ENCODE measurements at regions not wholly inside any gene's neighbourhood (a gene's known extent, or its start where the extent isn't known, plus 50 kb on each side); places are given as distances from the start of the nearest gene placed in this dataset.

- TF ChIP-seq CREB1 (IDR thresholded peaks at IDR 0.05), result no peak
- TF ChIP-seq CREB1 (CRISPR knock-in tag; IDR thresholded peaks at IDR 0.05), result no peak
- TF ChIP-seq SP2 (IDR thresholded peaks at IDR 0.05; ENCODE audit: extremely low read depth, low read depth, low read length, poor library complexity, severe bottlenecking), result no peak
- TF ChIP-seq MYC (IDR thresholded peaks at IDR 0.05; ENCODE audit: low read depth, low read length), result no peak
- no peak for TF ChIP-seq MYC (CRISPR knock-in tag; IDR thresholded peaks at IDR 0.05; ENCODE audit: borderline replicate concordance, low read depth)
- TF ChIP-seq CEBPG (CRISPR knock-in tag; IDR thresholded peaks at IDR 0.05), result no peak
- TF ChIP-seq CEBPG (tag; conservative IDR thresholded peaks at IDR 0.05 in 1 of 2, IDR thresholded peaks at IDR 0.05 in 1 of 2), result no peak
- TF ChIP-seq ESRRA (IDR thresholded peaks at IDR 0.05; ENCODE audit: borderline replicate concordance, low read depth), result no peak
- no peak for TF ChIP-seq MAFK (IDR thresholded peaks at IDR 0.05; ENCODE audit: low read length)
- TF ChIP-seq CTCF (IDR thresholded peaks at IDR 0.05 in 2 of 3, conservative IDR thresholded peaks at IDR 0.05 in 1 of 3; ENCODE audit: insufficient read depth in 2 of 3, low read depth in 1 of 3, low read length in 3 of 3), result no peak
- TF ChIP-seq HDAC2 (IDR thresholded peaks at IDR 0.05), result no peak
- TF ChIP-seq CREM (IDR thresholded peaks at IDR 0.05; ENCODE audit: low read depth), result no peak
Measured at GRCh38 chr10:110375121-110375520, 70.4 kb upstream of the SMNDC1 start.

Measured in K562 (cell line).